Mucosa of descending colon (tissue), 3 donors: ENCODE measurements at regions not wholly inside any gene's neighbourhood (a gene's known extent, or its start where the extent isn't known, plus 50 kb on each side); places are given as distances from the start of the nearest gene placed in this dataset.
"Not testable (repeated sequence)": the region's sequence is repeated elsewhere in the genome, so short reads cannot be mapped to it uniquely, and the experiment has no call there.

Experiments used
- ATAC-seq: fragments of 200-7000 bp; cut with Tn5 transposase; one replicate; pipeline ENCODE4 v1.9.1; 2020; ENCODE audit warnings: mild to moderate bottlenecking, moderate library complexity
- DNase-seq, 3 donors: peaks; one replicate each; pipeline ENCODE4 v3.0.0-alpha.2; 2020
- H3K36me3 ChIP-seq: fragments of 200-600 bp; one replicate; pipeline ENCODE4 v1.8.0; 2021; ENCODE audit warnings: low read depth, mild to moderate bottlenecking
- H3K4me1 ChIP-seq: fragments of 200-600 bp; one replicate; pipeline ENCODE4 v1.8.0; 2021; ENCODE audit warnings: low read depth, mild to moderate bottlenecking
- H3K4me3 ChIP-seq: fragments of 200-600 bp; one replicate; pipeline ENCODE4 v1.8.0; 2021; ENCODE audit warnings: mild to moderate bottlenecking
- H3K9me3 ChIP-seq: fragments of 200-600 bp; one replicate; pipeline ENCODE4 v1.8.0; 2021; ENCODE audit warnings: mild to moderate bottlenecking
- intact Hi-C, 2 donors: fragments of 100-400 bp; cut with DNase I in 1 of 2; cut with micrococcal nuclease in 1 of 2; formaldehyde crosslinking; loops; one replicate each; pipeline versions ENCODE4 v1.11.0 to v1.11.1; 2022; cut with DNase I, micrococcal nuclease
- donor health status: DM: no; HTN: no; CAD: no; lungs with moderate emphysema.
- donor health status: DM: no; HTN: no; CAD: no.
- donor health status: DM: no; HTN: yes; CAD: no.

GRCh38 chr1:148679050-148679786, 69.4 kb upstream of the NUDT4B start:
- intact Hi-C loops, H3K36me3 ChIP-seq, H3K9me3 ChIP-seq, H3K4me1 ChIP-seq: not testable (repeated sequence)
- peak; percentile 40 for ATAC-seq
- peak overlapping the region; percentile 54 for H3K4me3 ChIP-seq
- peak; percentile 56 to 77 (median 58) for DNase-seq

- DNase-seq, intact Hi-C loops, H3K4me3 ChIP-seq, H3K36me3 ChIP-seq, H3K4me1 ChIP-seq, H3K9me3 ChIP-seq: not testable (repeated sequence)
- peak; percentile 80 for ATAC-seq
Measured at GRCh38 chr1:148679787-148680326, 68.7 kb upstream of the NUDT4B start.

DNA sequence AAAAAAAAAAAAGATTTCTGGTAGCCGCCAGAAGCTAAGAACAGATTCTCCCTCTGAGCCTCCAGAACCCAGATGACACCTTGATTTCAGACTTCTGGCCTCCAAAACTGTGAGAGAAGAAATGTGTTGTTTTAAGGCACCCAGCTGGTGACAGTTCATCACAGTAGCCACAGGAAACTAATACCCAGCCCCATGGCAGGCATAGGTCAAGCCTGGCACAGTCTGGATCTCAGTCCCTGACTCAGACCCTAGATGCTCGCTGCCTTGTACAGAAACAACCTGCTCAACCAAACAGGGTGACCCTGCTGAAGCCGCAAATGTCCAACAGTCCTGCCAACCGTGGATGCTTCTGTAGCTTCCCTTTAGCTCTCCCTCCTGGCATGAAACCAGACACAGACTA, 61.8 kb upstream of the NUDT4B start:
- ATAC-seq, intact Hi-C loops, DNase-seq, H3K9me3 ChIP-seq, H3K4me3 ChIP-seq, H3K4me1 ChIP-seq, H3K36me3 ChIP-seq: not testable (repeated sequence)

- H3K9me3 ChIP-seq, H3K4me1 ChIP-seq, H3K4me3 ChIP-seq, H3K36me3 ChIP-seq, DNase-seq, ATAC-seq, intact Hi-C loops: not testable (repeated sequence)
Measured at GRCh38 chr1:148687376-148687775, 61.2 kb upstream of the NUDT4B start.
